Neural cell (in vitro differentiated cells): ENCODE measurements at regions not wholly inside any gene's neighbourhood (a gene's known extent, or its start where the extent isn't known, plus 50 kb on each side); places are given as distances from the start of the nearest gene placed in this dataset.

Experiments
- CTCF ChIP-seq: fragments of 450-650 bp; IDR thresholded peaks from 2 replicates; pipeline ENCODE4 v1.5.1; 2014; ENCODE audit warnings: antibody characterized with exemption, mild to moderate bottlenecking, moderate library complexity; ENCODE audit not compliant: poor library complexity, severe bottlenecking
- EP300 ChIP-seq: fragments of 450-650 bp; conservative IDR thresholded peaks from 2 replicates; pipeline ENCODE4 v1.6.1; 2014; ENCODE audit warnings: antibody characterized with exemption, mild to moderate bottlenecking, moderate library complexity; ENCODE audit not compliant: poor library complexity, severe bottlenecking
- EZH2 ChIP-seq: fragments of 200-600, 300-800 bp; shearing (Covaris generic), sonication (generic); IDR thresholded peaks from 2 replicates; pipeline ENCODE4 v1.6.1; 2014; ENCODE audit warnings: antibody characterized with exemption, low read length, borderline replicate concordance, mild to moderate bottlenecking; ENCODE audit not compliant: insufficient read depth, poor library complexity, severe bottlenecking
- RAD21 ChIP-seq: fragments of 450-650 bp; conservative IDR thresholded peaks from 2 replicates; pipeline ENCODE4 v1.6.1; 2014; ENCODE audit warnings: antibody characterized with exemption, mild to moderate bottlenecking, moderate library complexity
- REST ChIP-seq: IDR thresholded peaks from 2 replicates; pipeline ENCODE4 v1.6.1; 2012; ENCODE audit warnings: borderline replicate concordance
- TAF1 ChIP-seq: IDR thresholded peaks from 2 replicates; pipeline ENCODE4 v1.6.1; 2012; ENCODE audit warnings: low read depth

- TF ChIP-seq CTCF (no peak), RAD21 (no peak), EZH2 (no peak), EP300 (no peak), TAF1 (no peak), REST (no peak)
Observed at GRCh38 chr4:20087522-20087911, 164.2 kb upstream of the SLIT2 start.
